Activated CD4-positive, alpha-beta T cell treated with anti-CD3 and anti-CD28 coated beads, Interleukin-2, amount 10 ng/mL, durations not matched to agents 7 days and 5 days (primary cell): ENCODE measurements at regions not wholly inside any gene's neighbourhood (a gene's known extent, or its start where the extent isn't known, plus 50 kb on each side); places are given as distances from the start of the nearest gene placed in this dataset.
"Not testable (repeated sequence)": the region's sequence is repeated elsewhere in the genome, so short reads cannot be mapped to it uniquely, and the experiment has no call there.

Experiments
- CTCF ChIA-PET: fragments of 350-600 bp; sonication (Branson Sonifier 250); formaldehyde crosslinking; loops from one replicate; lab custom pipeline; 2021; ENCODE audit warnings: antibody characterized with exemption; lab: Charles Lee
- POLR2A ChIA-PET: fragments of 350-600 bp; sonication (Branson Sonifier 250); formaldehyde crosslinking; loops from one replicate; lab custom pipeline; 2021; ENCODE audit warnings: antibody characterized with exemption; lab: Charles Lee
- DNase-seq: peaks from one replicate; pipeline ENCODE4 v3.0.0-alpha.2; 2020
- H3K27ac Mint-ChIP-seq: one replicate; pipeline ENCODE4 v1.8.0; 2021; ENCODE audit warnings: mild to moderate bottlenecking, moderate library complexity, mixed read lengths
- H3K27me3 Mint-ChIP-seq: one replicate; pipeline ENCODE4 v1.8.0; 2021; ENCODE audit warnings: mixed read lengths
- H3K36me3 Mint-ChIP-seq: one replicate; pipeline ENCODE4 v1.8.0; 2021; ENCODE audit warnings: low read depth, mixed read lengths
- H3K4me1 Mint-ChIP-seq: one replicate; pipeline ENCODE4 v1.8.0; 2021; ENCODE audit warnings: mixed read lengths
- H3K4me3 Mint-ChIP-seq: one replicate; pipeline ENCODE4 v1.8.0; 2021; ENCODE audit warnings: mild to moderate bottlenecking, moderate library complexity, mixed read lengths
- H3K9me3 Mint-ChIP-seq: one replicate; pipeline ENCODE4 v1.8.0; 2021; ENCODE audit warnings: mixed read lengths

- DNase-seq: no peak
- Mint-ChIP-seq H3K4me1 (no peaks in the 10 kb centered on the region), H3K36me3 (no peaks in the 10 kb centered on the region), H3K27me3 (no peaks in the 10 kb centered on the region), H3K4me3 (no peak overlapping the region), H3K9me3 (peaks cover 18% of the 10 kb centered on the region), H3K27ac (no peak overlapping the region)
- CTCF ChIA-PET: no interaction called here
- POLR2A ChIA-PET: no interaction called here
Measured at GRCh38 chr4:179164267-179164999, 1722.2 kb upstream of the AGA start.

- DNase-seq: no peak
- Mint-ChIP-seq H3K4me1 (no peaks in the 10 kb centered on the region), H3K27me3 (no peaks in the 10 kb centered on the region), H3K27ac (no peak overlapping the region), H3K4me3 (no peak overlapping the region), H3K9me3 (peaks cover 25% of the 10 kb centered on the region), H3K36me3 (no peaks in the 10 kb centered on the region)
- ChIA-PET CTCF (no interaction called here), POLR2A (no interaction called here)
Measured at GRCh38 chr4:179165000-179165738, 1722.9 kb upstream of the AGA start.

- Mint-ChIP-seq H3K36me3 (no peaks in the 10 kb centered on the region), H3K4me1 (no peaks in the 10 kb centered on the region), H3K27me3 (no peaks in the 10 kb centered on the region), H3K9me3 (peaks cover 25% of the 10 kb centered on the region), H3K27ac (no peak overlapping the region), H3K4me3 (no peak overlapping the region)
- no peak for DNase-seq
- CTCF ChIA-PET: no interaction called here
- POLR2A ChIA-PET: no interaction called here
Measured at GRCh38 chr4:179165862-179166261, 1723.6 kb upstream of the AGA start.

- POLR2A ChIA-PET, H3K4me1 Mint-ChIP-seq, H3K36me3 Mint-ChIP-seq, H3K4me3 Mint-ChIP-seq, CTCF ChIA-PET, H3K27me3 Mint-ChIP-seq, H3K27ac Mint-ChIP-seq, DNase-seq: not testable (repeated sequence)
- H3K9me3 Mint-ChIP-seq: peaks cover 27% of the 10 kb centered on the region
Measured at GRCh38 chr4:179170308-179170707, 1728.1 kb upstream of the AGA start.

- Mint-ChIP-seq H3K36me3 (no peaks in the 10 kb centered on the region), H3K4me3 (no peak overlapping the region), H3K27ac (no peak overlapping the region), H3K27me3 (no peaks in the 10 kb centered on the region), H3K9me3 (peaks cover 6% of the 10 kb centered on the region), H3K4me1 (no peaks in the 10 kb centered on the region)
- no peak for DNase-seq
- ChIA-PET POLR2A (no interaction called here), CTCF (no interaction called here)
Measured at GRCh38 chr4:179182741-179183140, 1740.5 kb upstream of the AGA start.

- ChIA-PET CTCF (no interaction called here), POLR2A (no interaction called here)
- Mint-ChIP-seq H3K36me3 (no peaks in the 10 kb centered on the region), H3K4me1 (no peaks in the 10 kb centered on the region), H3K4me3 (no peak overlapping the region), H3K27me3 (no peaks in the 10 kb centered on the region), H3K9me3 (peaks cover 2% of the 10 kb centered on the region), H3K27ac (no peak overlapping the region)
- DNase-seq: no peak
Measured at GRCh38 chr4:179195887-179196286, 1753.7 kb upstream of the AGA start.

GRCh38 chr4:179196511-179196910 lies 1754.3 kb upstream of the AGA start:
- Mint-ChIP-seq H3K4me1 (no peaks in the 10 kb centered on the region), H3K27ac (no peak overlapping the region), H3K9me3 (peaks cover under 1% of the 10 kb centered on the region), H3K36me3 (no peaks in the 10 kb centered on the region), H3K27me3 (no peaks in the 10 kb centered on the region), H3K4me3 (no peak overlapping the region)
- ChIA-PET POLR2A (no interaction called here), CTCF (no interaction called here)
- no peak for DNase-seq

GRCh38 chr4:179200681-179201080 lies 1758.4 kb upstream of the AGA start:
- H3K4me3 Mint-ChIP-seq: no peak overlapping the region
- no peak for DNase-seq
- no peaks in the 10 kb centered on the region for H3K4me1 Mint-ChIP-seq
- no peaks in the 10 kb centered on the region for H3K9me3 Mint-ChIP-seq
- H3K27me3 Mint-ChIP-seq: no peaks in the 10 kb centered on the region
- H3K27ac Mint-ChIP-seq: no peak overlapping the region
- ChIA-PET CTCF (no interaction called here), POLR2A (no interaction called here)
- H3K36me3 Mint-ChIP-seq: no peaks in the 10 kb centered on the region

GRCh38 chr4:179225594-179225993 lies 1783.4 kb upstream of the AGA start:
- Mint-ChIP-seq H3K4me1 (no peaks in the 10 kb centered on the region), H3K27me3 (no peaks in the 10 kb centered on the region), H3K4me3 (no peak overlapping the region), H3K27ac (no peak overlapping the region), H3K36me3 (no peaks in the 10 kb centered on the region), H3K9me3 (no peaks in the 10 kb centered on the region)
- POLR2A ChIA-PET: no interaction called here
- CTCF ChIA-PET: no interaction called here
- DNase-seq: no peak

GRCh38 chr4:179248821-179249220 lies 1806.6 kb upstream of the AGA start:
- H3K4me3 Mint-ChIP-seq: no peak overlapping the region
- ChIA-PET CTCF (interaction anchor here (0.7 kb wide), 1 partner anchor 1045 kb away, joined by 3 read pairs; no protein-coding TSS in a partner anchor), POLR2A (no interaction called here)
- H3K27ac Mint-ChIP-seq: no peak overlapping the region
- no peaks in the 10 kb centered on the region for H3K27me3 Mint-ChIP-seq
- no peaks in the 10 kb centered on the region for H3K4me1 Mint-ChIP-seq
- H3K36me3 Mint-ChIP-seq: no peaks in the 10 kb centered on the region
- no peaks in the 10 kb centered on the region for H3K9me3 Mint-ChIP-seq
- DNase-seq: no peak

- H3K36me3 Mint-ChIP-seq: no peaks in the 10 kb centered on the region
- DNase-seq: no peak
- no peak overlapping the region for H3K4me3 Mint-ChIP-seq
- peaks cover 9% of the 10 kb centered on the region for H3K9me3 Mint-ChIP-seq
- no peaks in the 10 kb centered on the region for H3K27me3 Mint-ChIP-seq
- no peaks in the 10 kb centered on the region for H3K4me1 Mint-ChIP-seq
- ChIA-PET CTCF (no interaction called here), POLR2A (no interaction called here)
- H3K27ac Mint-ChIP-seq: no peak overlapping the region
Measured at GRCh38 chr4:179268791-179269190, 1826.6 kb upstream of the AGA start.

GRCh38 chr4:179272282-179272681 lies 1830.0 kb upstream of the AGA start:
- no peak for DNase-seq
- Mint-ChIP-seq H3K4me1 (no peaks in the 10 kb centered on the region), H3K4me3 (no peak overlapping the region), H3K27me3 (no peaks in the 10 kb centered on the region), H3K27ac (no peak overlapping the region), H3K36me3 (no peaks in the 10 kb centered on the region), H3K9me3 (no peaks in the 10 kb centered on the region)
- ChIA-PET POLR2A (no interaction called here), CTCF (no interaction called here)

GRCh38 chr4:179278647-179279046 lies 1836.4 kb upstream of the AGA start:
- ChIA-PET POLR2A (no interaction called here), CTCF (no interaction called here)
- H3K9me3 Mint-ChIP-seq: no peaks in the 10 kb centered on the region
- no peak for DNase-seq
- H3K4me3 Mint-ChIP-seq: no peak overlapping the region
- H3K27me3 Mint-ChIP-seq: no peaks in the 10 kb centered on the region
- H3K27ac Mint-ChIP-seq: no peak overlapping the region
- H3K36me3 Mint-ChIP-seq: no peaks in the 10 kb centered on the region
- H3K4me1 Mint-ChIP-seq: no peaks in the 10 kb centered on the region
